Right ventricle myocardium superior (tissue), 1 donor: ENCODE measurements at regions not wholly inside any gene's neighbourhood (a gene's known extent, or its start where the extent isn't known, plus 50 kb on each side); places are given as distances from the start of the nearest gene placed in this dataset.
A peak's percentile ranks its signal among the peaks of the same experiment; 100 is the strongest.
"Not testable (repeated sequence)": the region's sequence is repeated elsewhere in the genome, so short reads cannot be mapped to it uniquely, and the experiment has no call there.

Experiments
- ATAC-seq: fragments of 200-7000 bp; cut with Tn5 transposase; one replicate; pipeline ENCODE4 v1.9.1; 2020; ENCODE audit warnings: mild to moderate bottlenecking; ENCODE audit not compliant: poor library complexity
- DNase-seq: peaks from one replicate; pipeline ENCODE4 v3.0.0-alpha.2; 2020
- intact Hi-C: fragments of 100-400 bp; cut with DNase I; formaldehyde crosslinking; loops from one replicate; pipeline ENCODE4 v1.11.2; 2022
- donor health status: DM: no; HTN: yes; CAD: no; lungs with severe emphysema.

DNA sequence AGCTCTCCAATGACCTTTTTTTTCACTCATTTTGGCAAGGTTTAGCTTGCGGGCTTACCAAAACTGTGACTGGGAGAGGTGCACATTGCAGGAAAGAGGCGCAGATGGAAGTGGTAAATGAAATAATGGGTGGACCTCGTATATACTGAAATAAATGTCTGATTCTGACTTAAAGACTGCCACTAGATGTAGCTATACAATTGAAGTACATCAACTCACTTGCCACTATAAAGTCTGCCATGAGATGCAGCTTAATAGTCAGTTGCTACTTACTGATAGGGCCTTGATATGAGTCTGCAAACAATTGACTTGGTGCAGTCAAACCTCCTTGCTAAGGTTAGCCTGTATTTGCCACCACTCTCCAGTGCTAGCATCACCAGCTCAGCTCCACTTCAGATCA is 525.9 kb upstream of the MBL2 start:
- intact Hi-C loops, result no loop called here
- no peak for ATAC-seq
- no peak for DNase-seq

DNA sequence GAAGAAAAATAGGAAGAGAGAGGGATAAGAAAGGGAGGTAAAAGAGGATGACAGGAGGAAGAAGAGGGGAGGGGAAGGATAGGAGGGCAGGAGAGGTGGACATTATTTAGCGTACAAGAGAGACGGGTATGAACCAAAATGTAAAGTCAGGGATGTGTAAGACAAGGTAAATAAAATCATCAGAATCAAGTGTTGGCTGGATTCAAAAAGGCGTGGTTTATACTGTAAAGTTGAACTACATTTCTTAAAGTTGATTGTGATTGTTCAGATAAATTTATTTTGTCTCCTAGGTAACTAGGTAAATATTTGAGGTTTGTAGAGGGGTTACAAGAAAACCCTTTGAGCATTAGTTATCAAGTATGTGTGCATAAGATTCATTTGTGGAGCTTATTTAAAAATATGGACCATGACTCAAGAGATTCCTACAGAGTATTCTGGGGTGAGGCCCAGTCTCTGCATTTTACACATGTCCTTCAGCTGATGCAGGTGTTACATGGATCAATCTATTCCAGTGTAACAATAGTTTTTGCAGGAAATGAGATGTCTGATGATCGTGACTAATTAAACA is 512.1 kb upstream of the MBL2 start:
- DNase-seq (no peak), ATAC-seq (no peak)
- intact Hi-C loops, result no loop called here

DNA sequence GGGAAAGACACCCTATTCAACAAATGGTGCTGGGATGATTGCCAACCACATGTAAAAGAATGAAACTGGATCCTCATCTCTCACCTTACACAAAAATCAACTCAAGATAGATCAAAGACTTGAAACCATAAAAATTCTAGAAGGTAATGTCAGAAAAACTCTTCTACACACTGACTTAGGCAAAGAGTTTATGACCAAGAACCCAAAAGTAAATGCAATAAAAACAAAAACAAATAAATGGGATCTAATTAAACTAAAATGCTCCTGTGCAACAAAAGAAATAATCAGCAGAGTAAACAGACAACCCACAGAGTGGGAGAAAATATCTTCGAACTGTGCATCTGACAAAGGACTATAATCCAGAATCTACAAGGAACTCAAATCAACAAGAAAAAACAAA is 504.2 kb upstream of the MBL2 start:
- no peak for DNase-seq

DNA sequence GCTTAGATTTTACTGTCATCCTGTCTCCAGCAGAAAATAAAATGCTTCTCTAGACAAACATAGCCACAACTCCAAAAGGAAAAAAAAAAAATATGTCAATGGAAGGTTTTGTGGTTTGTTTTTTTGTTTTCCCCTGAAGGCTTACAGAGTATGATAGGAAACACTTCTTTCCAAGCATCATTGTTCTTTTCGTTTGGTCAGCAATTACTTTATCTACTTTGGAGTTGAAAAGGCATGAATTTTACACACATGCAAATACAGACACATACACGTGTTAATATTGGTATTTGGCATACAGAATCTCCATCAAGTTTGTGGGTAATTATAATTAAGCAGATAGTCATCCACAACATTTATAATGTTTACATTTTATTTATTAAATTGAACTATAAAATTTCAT is 496.9 kb upstream of the MBL2 start:
- intact Hi-C loops, result no loop called here
- ATAC-seq, result no peak
- DNase-seq, result no peak

More for the DNA sequence above, 504.2 kb upstream of the MBL2 start:
- ATAC-seq, result no peak
- intact Hi-C loops, result no loop called here

DNA sequence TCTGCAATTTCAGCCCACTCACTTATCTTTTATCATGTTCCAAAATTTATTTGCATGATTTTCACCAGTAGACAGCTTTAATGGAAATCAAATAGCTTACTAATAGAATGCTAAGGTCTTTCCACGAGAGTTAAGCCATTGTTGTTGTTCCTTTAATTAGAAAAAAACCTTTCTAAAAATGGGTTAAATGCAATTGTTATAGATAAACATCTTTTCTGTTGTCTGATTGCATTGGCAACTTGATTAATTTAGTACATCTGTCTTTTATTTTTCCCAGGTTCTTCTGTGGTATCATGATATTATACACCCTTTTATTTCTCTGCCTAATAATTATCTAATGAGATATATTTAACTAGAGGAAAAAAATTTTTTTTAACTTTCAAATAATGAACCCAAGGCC is 487.6 kb upstream of the MBL2 start:
- ATAC-seq, result no peak
- intact Hi-C loops, result no loop called here
- DNase-seq, result no peak

DNA sequence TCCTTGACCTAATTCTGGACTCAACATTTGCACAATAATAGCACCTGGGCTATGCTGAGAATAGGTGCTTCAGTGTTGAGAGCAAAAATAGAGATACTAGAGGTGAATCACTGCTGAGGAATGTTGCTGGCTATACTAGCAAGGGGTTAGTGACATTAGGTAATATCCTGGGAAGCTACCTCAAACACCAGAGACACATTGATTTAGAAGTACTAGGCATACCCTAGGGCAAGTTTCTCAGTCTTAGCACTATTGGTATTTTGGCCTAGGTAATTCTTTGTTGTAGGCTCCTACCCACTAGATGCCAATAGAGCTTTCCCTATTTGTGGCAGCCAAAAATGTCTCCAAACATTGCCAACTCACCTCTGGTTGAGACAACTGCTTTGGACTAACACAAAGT is 484.0 kb upstream of the MBL2 start:
- DNase-seq, result no peak
- intact Hi-C loops, result no loop called here
- ATAC-seq, result no peak

DNA sequence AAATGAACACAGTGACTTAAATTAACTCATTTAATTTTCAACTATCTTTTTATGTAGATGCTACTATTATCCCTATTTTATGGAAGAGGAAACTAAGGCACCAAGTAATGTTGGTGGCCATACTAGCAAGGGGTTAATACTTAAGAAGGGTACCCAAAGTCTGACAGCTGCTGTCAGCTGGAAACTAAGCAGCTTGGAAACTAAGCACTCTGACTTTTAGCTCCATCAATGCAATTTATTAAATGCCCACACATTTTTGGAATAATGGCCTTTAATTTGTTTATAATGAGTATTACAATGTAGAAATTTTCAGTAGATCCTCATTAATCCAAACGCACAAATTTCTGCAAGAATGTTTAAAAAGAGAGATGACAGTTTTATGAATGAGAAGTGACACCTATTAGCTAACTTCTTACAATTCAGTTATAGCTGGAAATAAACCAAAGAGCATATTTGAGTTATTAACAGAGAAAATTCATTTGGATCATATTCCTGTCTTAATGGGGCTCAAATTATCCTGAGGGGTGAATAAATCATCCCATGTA is 483.1 kb upstream of the MBL2 start:
- ATAC-seq, result no peak
- DNase-seq, result no peak
- intact Hi-C loops, result no loop called here

DNA sequence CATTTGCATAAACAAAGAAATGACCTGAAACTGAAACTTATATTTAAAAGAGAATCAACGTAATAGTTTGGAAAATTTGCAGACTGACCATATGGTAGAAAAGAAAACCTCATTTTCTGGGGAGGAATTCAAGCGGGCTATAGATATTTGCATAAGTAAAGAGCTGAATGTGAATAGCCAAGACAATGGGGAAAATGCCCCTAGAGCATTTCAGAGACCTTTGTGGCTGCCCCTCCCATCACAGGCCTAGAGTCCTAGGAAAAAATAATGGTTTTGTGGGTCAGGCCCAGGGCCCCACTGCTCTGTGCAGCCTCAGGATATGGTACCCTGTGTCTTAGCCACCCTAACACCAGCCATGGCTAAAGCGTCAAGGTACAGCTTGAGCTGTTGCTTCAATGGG is 480.6 kb upstream of the MBL2 start:
- ATAC-seq, result no peak
- intact Hi-C loops, result no loop called here

DNA sequence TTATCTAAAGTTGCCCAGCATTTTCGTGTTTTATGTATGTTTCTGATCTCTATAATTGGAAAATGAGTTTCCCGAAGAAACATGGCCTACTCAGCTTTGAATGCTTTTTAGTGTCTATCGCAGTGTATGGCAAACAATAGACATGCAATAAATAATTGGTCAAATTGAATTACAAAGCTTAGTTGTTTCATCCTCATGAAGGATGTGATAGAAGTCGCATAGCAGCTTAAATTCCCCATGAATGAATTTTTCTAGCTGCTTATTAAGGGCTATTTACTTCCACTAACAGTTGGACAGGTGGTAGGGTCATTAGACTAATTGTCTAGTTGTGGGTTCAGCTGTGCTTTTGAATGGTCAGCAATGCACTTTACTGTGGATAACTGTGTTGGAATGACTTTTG is 467.3 kb upstream of the MBL2 start:
- intact Hi-C loops, result no loop called here
- no peak for ATAC-seq
- DNase-seq, result no peak

More for the DNA sequence above, 480.6 kb upstream of the MBL2 start:
- no peak for DNase-seq

DNA sequence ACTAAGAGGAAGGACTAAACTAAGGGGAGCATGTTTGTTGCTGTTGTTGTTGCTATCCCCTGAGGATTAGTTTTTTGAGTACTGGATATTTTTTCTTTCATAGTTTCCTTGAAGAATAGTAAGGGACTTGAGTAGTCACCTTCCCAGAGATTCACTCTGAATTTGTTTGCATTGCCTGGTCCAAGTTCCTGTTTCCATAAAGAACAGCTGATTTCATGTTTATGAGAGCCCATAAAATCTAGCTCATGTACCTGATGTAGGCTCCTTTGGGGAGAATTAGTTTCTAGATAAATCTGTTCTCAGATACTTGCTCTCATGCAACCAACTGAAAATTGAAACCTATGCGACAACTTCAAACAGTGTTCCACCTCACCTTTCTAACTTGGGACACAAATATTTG is 464.4 kb upstream of the MBL2 start:
- DNase-seq (no peak), ATAC-seq (no peak)
- intact Hi-C loops, result no loop called here

DNA sequence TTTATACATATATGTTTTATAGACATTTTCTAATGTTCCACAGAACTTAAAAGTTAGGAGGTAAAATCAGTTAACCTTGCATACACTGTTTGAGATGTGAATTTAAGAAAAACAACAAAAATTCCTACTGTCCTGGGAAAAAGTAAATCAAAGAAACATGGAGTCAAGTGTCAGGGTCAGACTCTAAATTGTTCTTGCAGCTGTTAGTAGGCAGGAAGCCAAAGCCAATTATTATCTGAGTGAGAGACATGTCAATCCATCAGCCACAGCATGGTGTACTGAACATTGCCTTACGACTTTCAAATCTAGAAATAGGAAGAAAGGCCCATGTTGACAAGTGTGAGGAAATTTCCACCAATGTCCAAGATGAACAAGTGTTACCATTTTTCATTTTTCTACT is 461.2 kb upstream of the MBL2 start:
- intact Hi-C loops, result no loop called here
- no peak for ATAC-seq
- DNase-seq, result no peak

DNA sequence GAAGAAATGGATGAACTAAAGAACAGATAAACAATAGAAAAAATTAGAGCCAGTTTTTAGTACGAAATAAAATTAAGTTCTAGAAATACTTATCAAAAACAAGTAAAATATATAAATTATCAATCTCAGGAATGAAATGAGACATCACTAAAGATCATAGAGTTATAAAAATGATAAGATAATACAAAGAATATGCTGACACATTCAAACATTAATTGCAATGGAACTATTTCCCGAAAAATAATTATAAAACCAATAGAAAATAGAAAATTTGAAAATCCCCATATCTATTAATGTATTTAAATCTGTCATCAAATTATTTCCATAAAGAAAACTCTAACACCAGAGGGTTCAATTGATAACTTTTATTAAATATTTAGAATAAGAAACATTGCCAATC is 458.1 kb upstream of the MBL2 start:
- DNase-seq, result no peak
- no peak for ATAC-seq
- intact Hi-C loops, result no loop called here

DNA sequence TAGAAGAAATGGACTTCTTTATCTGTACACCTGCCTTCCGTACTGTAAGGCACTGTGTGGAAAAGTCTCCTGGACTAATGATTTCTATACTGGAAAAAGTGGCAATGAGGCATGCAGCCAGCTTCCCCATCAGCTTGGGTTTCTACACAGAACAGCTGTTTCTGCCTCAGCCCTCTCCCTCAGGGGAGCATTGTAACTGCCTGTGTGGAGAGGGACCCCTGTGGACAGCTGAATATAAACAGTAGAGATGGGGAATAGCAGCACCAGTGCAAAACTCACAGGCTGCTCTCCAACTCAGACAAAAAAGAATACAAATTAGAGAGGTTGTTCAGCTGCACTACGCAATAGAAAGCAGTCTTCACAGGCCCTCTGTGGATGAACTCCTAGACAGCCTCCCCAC is 451.3 kb upstream of the MBL2 start:
- ATAC-seq (no peak), DNase-seq (no peak)
- intact Hi-C loops, result no loop called here

DNA sequence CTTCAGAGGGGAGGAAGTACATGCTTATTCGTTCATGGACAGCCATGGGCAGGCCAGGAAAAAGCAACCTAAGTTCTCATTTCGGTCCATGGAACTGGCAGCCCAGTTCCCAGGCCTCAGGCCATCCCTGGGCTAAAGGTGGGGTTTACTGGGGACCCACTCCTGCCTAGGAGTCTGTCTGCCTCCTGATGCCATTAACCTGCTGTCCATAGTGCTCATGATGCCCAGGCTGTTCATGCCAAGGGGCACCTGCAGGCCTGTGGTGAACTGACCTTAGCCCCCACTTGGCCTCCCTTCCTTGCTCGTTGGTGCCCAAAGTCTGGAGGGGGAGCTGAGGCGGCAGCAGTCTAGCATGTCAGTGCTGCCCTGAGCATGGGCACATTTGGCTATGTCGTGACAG is 450.2 kb upstream of the MBL2 start:
- ATAC-seq, result no peak
- intact Hi-C loops, result no loop called here
- DNase-seq, result no peak

DNA sequence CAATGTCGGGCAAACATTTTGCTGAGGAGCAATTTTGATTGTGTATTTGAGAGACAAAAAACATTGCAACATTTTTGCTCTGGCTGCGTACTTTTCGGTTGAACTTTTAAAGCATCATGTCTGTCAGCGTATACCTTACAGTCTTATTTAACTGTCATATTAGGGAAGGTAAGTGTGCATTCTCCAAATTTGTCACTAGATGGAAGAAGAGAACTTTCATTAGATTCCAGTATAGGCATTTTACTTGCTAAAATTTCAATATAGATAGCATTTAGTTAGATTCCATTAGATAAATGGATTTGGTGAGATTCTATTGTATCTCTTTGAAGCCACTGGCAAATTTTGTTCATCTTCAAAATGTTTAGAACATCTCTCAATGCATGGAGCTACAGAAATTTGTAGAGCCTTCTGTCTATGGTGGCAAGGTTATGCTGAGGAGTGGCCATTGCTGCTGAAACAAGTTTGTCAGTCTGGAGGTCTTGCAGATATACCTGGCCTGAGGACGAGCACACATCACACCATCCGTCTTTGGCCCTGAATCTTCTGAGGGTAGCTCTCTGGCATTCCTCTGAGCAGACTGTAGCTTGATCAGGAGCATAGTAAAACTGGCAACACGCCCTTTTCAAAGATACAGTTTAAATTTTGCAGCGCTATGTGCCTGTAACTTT is 437.5 kb upstream of the MBL2 start:
- ATAC-seq (no peak), DNase-seq (no peak)
- intact Hi-C loops, result no loop called here

DNA sequence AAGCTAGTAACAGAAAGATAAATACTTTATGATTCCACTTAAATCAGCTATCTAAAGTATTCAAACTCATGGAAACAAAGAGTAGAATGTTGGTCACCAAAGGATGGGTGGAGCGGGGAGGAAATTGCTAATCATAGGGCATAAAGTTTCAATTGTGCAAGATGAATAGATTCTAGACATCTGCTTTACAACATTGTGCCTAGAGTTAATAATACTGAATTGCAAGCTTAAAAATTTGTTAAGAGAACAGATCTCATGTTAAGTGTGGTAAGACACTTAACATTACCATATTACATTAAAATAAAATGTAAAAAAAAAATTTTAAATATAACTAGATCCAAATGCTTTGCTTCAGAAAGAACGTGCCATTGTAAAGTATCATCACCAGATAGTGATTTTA is 411.1 kb upstream of the MBL2 start:
- DNase-seq (no peak), ATAC-seq (no peak)
- intact Hi-C loops, result no loop called here

DNA sequence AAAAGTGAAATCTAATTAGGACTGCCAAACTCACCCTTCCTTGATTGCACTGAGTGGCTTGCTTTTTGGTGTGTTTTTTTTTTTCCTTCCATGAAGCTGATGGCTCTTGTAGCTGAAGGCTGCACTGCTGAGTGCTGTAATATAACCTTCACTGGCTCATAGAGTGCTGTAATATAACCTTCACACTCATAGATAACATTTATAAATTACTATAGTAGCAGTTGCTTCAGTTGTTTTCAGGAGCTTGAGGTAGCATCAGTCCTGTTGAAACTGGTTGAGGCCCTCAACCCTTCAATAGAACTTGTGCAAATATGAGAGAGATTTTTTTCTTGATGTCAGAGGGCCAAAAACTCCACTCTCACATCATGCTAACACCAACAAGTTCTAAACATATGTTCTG is 404.9 kb upstream of the MBL2 start:
- ATAC-seq (no peak), DNase-seq (no peak)
- intact Hi-C loops, result no loop called here

DNA sequence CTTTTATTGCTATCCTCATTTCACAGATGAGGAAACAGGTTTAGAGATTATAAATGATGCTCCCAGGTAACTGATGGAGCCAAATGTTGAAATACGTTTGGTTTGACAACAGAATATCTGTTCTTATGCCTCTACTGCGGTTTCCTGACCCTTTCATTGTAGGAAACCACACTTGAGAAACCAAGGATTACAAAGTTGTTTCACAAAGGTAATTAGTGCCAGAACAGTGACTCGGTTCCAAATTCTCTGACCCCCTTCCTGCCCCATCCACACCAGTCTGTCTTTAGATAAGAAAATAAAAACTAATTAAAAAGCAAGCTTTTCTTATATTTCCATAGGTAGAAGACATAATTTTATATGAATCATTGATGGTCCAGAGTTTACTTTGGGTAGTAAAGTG is 393.7 kb upstream of the MBL2 start:
- ATAC-seq, result no peak
- intact Hi-C loops, result no loop called here
- DNase-seq, result no peak

DNA sequence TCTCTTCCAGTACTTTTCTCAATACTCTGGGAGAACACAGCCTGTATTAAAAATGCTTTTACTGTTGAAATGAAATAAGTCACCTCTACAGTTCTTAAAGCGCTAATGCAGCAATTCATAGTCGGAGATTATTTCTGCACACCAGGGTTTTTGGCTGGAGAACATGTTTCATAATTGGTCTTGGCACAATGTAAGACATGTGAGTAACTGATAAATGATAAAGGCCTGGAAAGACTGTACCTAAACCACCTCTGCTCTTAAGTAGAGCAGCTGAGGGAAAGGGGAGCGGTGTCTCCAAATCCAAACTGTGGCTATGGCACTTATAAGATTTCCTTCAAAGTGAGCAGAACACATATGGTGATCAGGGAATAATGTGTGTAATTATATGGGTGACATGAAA is 390.3 kb upstream of the MBL2 start:
- intact Hi-C loops, result no loop called here
- DNase-seq (no peak), ATAC-seq (peak; percentile 83)

DNA sequence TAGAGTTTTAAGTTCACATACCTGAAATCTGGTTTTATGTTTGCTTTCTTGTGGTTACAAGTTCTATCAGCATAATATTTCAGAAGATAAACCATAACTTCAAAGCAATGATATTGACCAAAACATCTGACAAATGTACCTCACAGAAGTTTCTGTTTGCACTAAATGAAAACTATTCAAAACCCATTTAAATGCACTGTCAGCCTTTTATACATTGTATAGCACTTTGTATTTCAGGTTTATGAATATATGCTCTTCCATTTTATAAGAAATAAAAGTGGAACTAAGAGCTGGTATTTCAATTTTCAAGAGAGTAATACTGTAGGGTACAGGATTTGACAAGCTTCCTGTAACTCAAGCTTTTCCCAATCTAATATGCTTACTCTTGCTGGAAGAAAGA is 388.6 kb upstream of the MBL2 start:
- DNase-seq, result no peak
- intact Hi-C loops, result no loop called here
- ATAC-seq, result no peak

DNA sequence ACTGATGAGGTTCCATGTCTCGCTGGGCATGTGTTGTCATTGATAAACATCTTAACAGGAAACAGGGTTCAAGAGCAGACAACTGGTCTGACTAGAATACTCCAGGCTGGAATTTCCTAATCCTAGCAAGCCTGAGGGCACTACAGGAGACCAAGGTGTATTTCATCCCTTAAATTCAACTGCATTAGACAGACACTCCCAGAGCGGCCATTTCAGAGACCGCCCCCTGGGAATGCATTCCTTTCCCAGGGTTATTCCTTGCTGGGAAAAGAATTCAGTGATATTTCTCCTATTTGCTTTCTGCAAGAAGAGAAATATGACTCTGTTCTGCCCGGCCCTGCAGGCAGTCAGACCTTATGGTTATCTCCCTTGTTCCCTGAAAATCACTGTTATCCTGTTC is 383.1 kb upstream of the MBL2 start:
- DNase-seq, ATAC-seq, intact Hi-C loops: not testable (repeated sequence)
